GM19452 (cell line): ENCODE measurements at regions not wholly inside any gene's neighbourhood (a gene's known extent, or its start where the extent isn't known, plus 50 kb on each side); places are given as distances from the start of the nearest gene placed in this dataset.

ENCODE experiments used
- ATAC-seq: cut with Tn5 transposase; IDR thresholded peaks from one replicate; pipeline ENCODE4 v1.9.1; 2021; ENCODE audit not compliant: unreplicated experiment

- no peak for ATAC-seq
Observed at GRCh38 chr9:89765211-89765946, 160.6 kb downstream of the GADD45G start.

GRCh38 chr9:89766991-89767390 is 162.2 kb downstream of the GADD45G start:
- ATAC-seq = no peak

DNA sequence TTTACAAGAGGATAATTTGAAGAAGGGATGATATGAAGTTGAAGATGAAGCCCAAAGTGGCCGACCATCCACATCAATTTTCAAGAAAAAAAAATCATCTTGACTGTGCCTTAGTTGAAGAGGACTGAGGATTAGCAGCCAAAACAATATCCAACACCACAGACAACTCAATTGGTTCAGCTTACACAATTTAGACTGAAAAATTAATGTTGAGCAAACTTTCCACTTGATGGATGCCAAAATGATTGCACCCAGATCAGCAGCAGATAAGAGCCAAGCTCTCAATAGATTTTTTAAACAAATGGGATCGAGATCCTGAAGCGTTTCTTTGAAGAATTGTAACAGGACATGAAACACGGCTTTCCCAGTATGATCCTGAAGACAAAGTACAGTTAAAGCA is 163.2 kb downstream of the GADD45G start:
- no peak for ATAC-seq

DNA sequence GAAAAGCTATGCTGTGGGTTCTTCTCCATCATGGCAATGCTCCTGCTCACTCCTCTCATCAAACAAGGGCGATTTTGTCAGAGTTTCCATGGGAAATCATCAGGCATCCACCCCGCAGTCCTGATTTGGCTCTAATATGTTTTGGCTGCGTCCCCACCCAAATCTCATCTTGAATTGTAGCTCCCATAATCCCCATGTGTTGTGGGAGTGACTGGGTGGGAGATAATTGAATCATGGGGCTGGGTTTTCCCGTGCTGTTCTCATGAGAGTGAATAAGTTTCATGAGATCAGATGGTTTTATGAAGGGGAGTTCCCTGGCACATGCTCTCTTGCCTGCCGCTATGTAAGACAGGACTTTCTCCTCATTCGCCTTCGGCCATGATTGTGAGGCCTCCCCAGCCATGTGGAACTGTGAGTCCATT is 163.8 kb downstream of the GADD45G start:
- ATAC-seq = no peak

DNA sequence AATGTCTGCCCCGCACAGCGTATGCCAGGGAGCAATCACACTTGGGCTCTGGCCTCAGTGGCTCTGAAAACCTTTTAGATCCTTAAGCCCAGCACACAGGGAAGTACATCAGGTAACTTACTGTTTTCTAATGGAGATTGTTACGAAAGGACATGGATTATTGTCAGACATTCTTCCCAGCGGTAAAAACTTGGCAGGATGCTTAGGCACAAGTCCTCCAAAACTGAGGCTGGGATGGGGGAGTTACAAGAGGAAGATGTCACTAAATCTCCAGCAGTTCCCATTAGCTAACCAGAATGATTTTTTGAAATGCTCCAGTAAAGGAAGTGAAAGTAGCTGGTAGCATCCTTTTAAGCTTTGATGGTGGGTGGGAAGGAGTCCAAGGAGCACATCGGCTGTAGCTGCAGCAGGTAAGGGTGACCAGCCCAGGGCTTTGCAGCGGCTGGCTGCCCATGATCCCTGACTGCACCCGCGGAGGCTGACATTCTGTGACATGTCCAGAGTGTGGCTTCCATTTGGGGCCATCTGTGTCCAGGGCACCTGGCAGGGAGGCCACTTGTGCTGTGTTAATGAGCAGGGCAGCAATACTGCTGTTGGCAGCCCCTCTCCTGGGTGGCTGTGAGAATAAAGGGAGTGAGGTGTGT is 165.8 kb downstream of the GADD45G start:
- no peak for ATAC-seq

DNA sequence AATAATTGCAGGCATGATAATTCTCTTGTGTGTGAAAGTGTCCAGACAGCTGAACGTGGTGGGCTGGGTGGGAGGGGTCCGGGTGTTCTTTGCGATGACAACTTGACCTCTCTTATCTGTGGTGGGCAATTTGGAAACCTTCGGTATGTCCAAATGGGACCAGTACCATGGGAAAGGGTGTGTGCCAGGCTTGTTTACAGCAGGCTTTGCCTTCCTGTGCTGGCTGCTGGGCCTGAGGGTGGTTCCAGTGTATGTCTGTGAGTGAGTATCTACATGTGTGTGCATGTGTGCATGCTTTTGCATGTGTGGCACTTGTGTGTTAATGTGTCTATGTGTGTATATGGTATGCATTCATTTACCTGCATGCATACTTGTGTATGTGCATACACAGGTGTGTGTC is 166.4 kb downstream of the GADD45G start:
- no peak for ATAC-seq

- no peak for ATAC-seq
Observed at GRCh38 chr9:89773170-89773569, 168.4 kb downstream of the GADD45G start.

GRCh38 chr9:89774858-89775370 is 170.1 kb downstream of the GADD45G start:
- ATAC-seq = no peak

- ATAC-seq = no peak
Observed at GRCh38 chr9:89775641-89776040, 170.8 kb downstream of the GADD45G start.

DNA sequence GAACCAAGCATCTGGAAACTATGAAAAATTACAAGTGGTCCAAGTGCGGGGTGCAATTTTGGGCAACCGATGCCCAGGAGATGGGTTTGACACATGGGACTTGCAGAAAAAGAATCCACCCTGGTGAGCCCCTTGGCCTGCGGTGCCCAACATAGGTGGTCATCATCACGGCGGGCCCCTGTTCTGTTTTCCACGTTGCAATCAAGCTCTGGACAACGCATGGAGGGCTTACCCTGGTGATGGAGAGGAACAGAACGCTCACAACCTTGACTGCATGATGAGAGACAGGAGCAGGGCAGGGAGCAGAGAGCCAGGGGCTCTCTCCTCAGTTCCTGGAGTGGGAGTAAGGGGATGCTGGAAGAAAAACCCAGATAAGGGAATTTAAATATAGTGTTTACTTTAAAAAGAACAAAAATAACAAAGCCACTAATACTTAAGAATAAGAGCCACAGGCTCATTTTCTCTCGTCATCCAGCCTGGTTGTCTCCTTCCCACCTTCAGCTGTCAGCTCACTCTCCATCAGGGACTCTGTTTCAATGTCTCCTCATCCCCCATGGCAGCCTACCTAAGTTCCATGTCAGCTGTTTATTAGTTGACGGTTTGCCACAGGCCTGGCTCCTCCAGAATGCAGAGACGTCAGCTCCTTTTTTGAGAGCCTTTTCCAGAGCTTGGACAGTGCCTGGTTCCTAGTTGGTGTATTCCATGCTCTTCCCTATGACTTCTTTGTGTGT is 172.1 kb downstream of the GADD45G start:
- ATAC-seq = no peak

GRCh38 chr9:89777544-89777943 is 172.7 kb downstream of the GADD45G start:
- no peak for ATAC-seq

GRCh38 chr9:89778100-89779090 is 173.6 kb downstream of the GADD45G start:
- ATAC-seq = no peak

- no peak for ATAC-seq
Observed at GRCh38 chr9:89779405-89780203, 174.8 kb downstream of the GADD45G start.

- no peak for ATAC-seq
Observed at GRCh38 chr9:89780959-89781358, 176.1 kb downstream of the GADD45G start.

GRCh38 chr9:89781838-89782540 is 177.2 kb downstream of the GADD45G start:
- ATAC-seq = peak; percentile 67

DNA sequence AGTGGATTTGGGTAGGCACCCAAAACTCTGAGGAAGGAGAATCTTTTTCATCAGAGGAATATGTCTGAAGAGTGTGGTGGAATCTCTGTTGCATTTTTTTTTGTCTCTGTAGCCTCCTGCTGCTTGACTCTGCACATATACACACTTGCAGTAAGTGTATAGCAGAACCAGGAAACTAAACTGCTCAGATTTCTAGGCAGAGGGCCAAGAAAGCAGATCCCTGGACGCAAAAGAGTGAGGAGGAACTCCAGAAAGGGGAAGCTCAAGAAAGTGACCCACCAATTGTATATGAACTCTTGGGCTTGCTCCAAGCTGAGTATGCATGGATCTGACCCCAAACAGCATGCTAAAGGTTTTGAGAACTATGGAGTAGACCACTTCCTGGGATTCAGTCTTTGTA is 181.8 kb downstream of the GADD45G start:
- ATAC-seq = no peak

DNA sequence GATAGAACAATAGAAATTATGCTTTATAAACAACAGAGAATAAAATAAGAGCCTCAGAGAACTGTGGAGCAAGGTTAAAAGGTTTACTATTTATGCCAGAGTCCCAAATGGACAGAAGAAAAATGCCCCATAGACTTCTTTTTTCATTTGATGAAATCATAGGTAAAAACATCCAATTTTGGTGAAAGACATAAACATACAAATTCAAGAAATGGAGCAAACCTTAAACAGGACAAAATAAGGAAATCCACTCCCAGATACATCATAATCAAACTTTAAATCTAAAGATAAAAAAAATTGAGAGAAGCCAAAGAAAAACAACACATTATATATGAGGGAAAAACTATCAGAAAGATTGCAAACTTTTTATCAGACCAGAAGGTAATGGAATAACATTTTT is 182.8 kb downstream of the GADD45G start:
- no peak for ATAC-seq

GRCh38 chr9:89788434-89788833 is 183.6 kb downstream of the GADD45G start:
- ATAC-seq = no peak

DNA sequence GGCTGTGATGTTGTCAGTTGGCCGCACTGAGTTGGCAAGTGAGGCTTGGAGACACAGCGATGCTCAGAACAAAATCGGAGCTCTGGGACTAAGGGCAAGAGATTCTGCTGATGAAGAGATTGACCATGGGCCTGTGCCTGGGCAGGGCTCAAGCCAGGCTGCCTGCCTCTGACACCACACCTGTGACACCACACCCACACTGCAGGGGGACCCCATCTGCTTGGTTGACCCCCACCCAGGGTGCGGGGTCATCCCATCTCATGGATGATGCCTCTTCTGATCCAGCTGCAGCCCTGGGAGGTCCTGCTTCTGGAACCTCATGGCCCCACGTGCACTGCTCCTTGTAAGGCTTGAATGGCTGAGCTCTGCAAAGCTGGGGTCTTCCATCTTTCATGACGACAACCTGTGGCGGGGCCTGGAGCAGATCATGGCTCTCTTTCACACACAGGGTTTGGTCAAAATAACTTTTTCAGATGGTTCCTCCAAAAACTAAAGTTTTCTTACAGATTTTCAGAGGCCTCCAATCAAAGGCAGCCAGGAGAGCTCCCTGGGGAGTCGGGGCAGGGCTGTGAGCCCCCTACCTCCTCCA is 185.2 kb downstream of the GADD45G start:
- no peak for ATAC-seq
